ENCODE measurements at regions not wholly inside any gene's neighbourhood (a gene's known extent, or its start where the extent isn't known, plus 50 kb on each side); places are given as distances from the start of the nearest gene placed in this dataset.

GRCh38 chr4:130233377-130234047 lies 1137.6 kb downstream of the C4orf33 start:
- DNase-seq = peak; percentile 57

- no peak for DNase-seq
Measured at GRCh38 chr4:130238121-130238520, 1142.2 kb downstream of the C4orf33 start.

- no peak for DNase-seq
Measured at GRCh38 chr4:130249002-130249401, 1153.0 kb downstream of the C4orf33 start.

- DNase-seq = no peak
Measured at GRCh38 chr4:130257271-130257670, 1161.3 kb downstream of the C4orf33 start.

- DNase-seq = no peak
Measured at GRCh38 chr4:130266814-130267213, 1170.9 kb downstream of the C4orf33 start.

GRCh38 chr4:130288576-130288975 lies 1192.6 kb downstream of the C4orf33 start:
- DNase-seq = no peak

GRCh38 chr4:130293692-130294091 lies 1197.7 kb downstream of the C4orf33 start:
- DNase-seq = no peak

GRCh38 chr4:130296448-130296847 lies 1200.5 kb downstream of the C4orf33 start:
- no peak for DNase-seq

GRCh38 chr4:130306566-130306965 lies 1210.6 kb downstream of the C4orf33 start:
- no peak for DNase-seq

GRCh38 chr4:130309221-130309620 lies 1213.3 kb downstream of the C4orf33 start:
- DNase-seq = no peak

- DNase-seq = no peak
Measured at GRCh38 chr4:130322439-130322838, 1226.5 kb downstream of the C4orf33 start.

- no peak for DNase-seq
Measured at GRCh38 chr4:130329036-130329435, 1233.1 kb downstream of the C4orf33 start.

- DNase-seq = no peak
Measured at GRCh38 chr4:130333241-130333759, 1237.3 kb downstream of the C4orf33 start.

GRCh38 chr4:130335417-130336194 lies 1239.7 kb downstream of the C4orf33 start:
- DNase-seq = no peak

GRCh38 chr4:130336585-130337217 lies 1240.7 kb downstream of the C4orf33 start:
- no peak for DNase-seq

- no peak for DNase-seq
Measured at GRCh38 chr4:130338851-130339250, 1242.9 kb downstream of the C4orf33 start.

- no peak for DNase-seq
Measured at GRCh38 chr4:130349745-130350144, 1253.8 kb downstream of the C4orf33 start.

- no peak for DNase-seq
Measured at GRCh38 chr4:130356873-130357272, 1260.9 kb downstream of the C4orf33 start.

- DNase-seq = no peak
Measured at GRCh38 chr4:130359542-130359941, 1263.6 kb downstream of the C4orf33 start.

GRCh38 chr4:130361616-130362015 lies 1265.7 kb downstream of the C4orf33 start:
- DNase-seq = no peak

GRCh38 chr4:130368668-130369067 lies 1272.7 kb downstream of the C4orf33 start:
- no peak for DNase-seq

GRCh38 chr4:130393231-130393630 lies 1297.3 kb downstream of the C4orf33 start:
- no peak for DNase-seq

- DNase-seq = no peak
Measured at GRCh38 chr4:130393642-130394041, 1297.7 kb downstream of the C4orf33 start.

GRCh38 chr4:130395871-130396270 lies 1299.9 kb downstream of the C4orf33 start:
- DNase-seq = no peak

Measured in MV-4-11 (cell line).